Astrocyte (in vitro differentiated cells and primary cell): ENCODE measurements at regions not wholly inside any gene's neighbourhood (a gene's known extent, or its start where the extent isn't known, plus 50 kb on each side); places are given as distances from the start of the nearest gene placed in this dataset.

Experiments
- DNase-seq: peaks from one replicate; pipeline ENCODE4 v3.0.0-alpha.2; 2010; ENCODE audit warnings: low read depth
- FAIRE-seq: peaks from 2 replicates; lab custom pipeline; 2011; peaks lifted over from hg19 to GRCh38; lab: Jason Lieb, UNC
- H2AFZ ChIP-seq: 2 replicates; pipeline ENCODE4 v1.6.0; 2012; ENCODE audit warnings: low read depth, low read length, inconsistent platforms
- H3K27ac ChIP-seq: 2 replicates; pipeline ENCODE4 v1.5.1; 2011; ENCODE audit warnings: low read depth, low read length, inconsistent platforms
- H3K27me3 ChIP-seq: 2 replicates; pipeline ENCODE4 v1.6.0; 2011; ENCODE audit warnings: low read length, inconsistent platforms; ENCODE audit not compliant: insufficient read depth
- H3K36me3 ChIP-seq: 2 replicates; pipeline ENCODE4 v1.5.1; 2011; ENCODE audit warnings: low read length, inconsistent platforms; ENCODE audit not compliant: insufficient read depth
- H3K4me1 ChIP-seq: 2 replicates; pipeline ENCODE4 v1.5.1; 2011; ENCODE audit warnings: low read length, inconsistent platforms; ENCODE audit not compliant: insufficient read depth
- H3K4me2 ChIP-seq: 2 replicates; pipeline ENCODE4 v1.6.0; 2012; ENCODE audit warnings: low read length, inconsistent platforms
- H3K4me3 ChIP-seq: 2 replicates; pipeline ENCODE4 v1.5.1; 2011; ENCODE audit warnings: low read depth, mild to moderate bottlenecking, low read length, inconsistent platforms; ENCODE audit not compliant: insufficient read depth
- H3K79me2 ChIP-seq: 2 replicates; pipeline ENCODE4 v1.6.0; 2012; ENCODE audit warnings: mild to moderate bottlenecking, low read length, inconsistent platforms; ENCODE audit not compliant: insufficient read depth
- H3K9ac ChIP-seq: 2 replicates; pipeline ENCODE4 v1.6.0; 2012; ENCODE audit warnings: mild to moderate bottlenecking, low read length, inconsistent platforms
- H3K9me3 ChIP-seq: 2 replicates; pipeline ENCODE4 v1.5.1; 2012; ENCODE audit warnings: low read depth, mild to moderate bottlenecking, low read length, inconsistent platforms; ENCODE audit not compliant: insufficient read depth
- H4K20me1 ChIP-seq: 2 replicates; pipeline ENCODE4 v1.6.0; 2012; ENCODE audit warnings: low read length, inconsistent platforms; ENCODE audit not compliant: insufficient read depth
- H3K27ac Mint-ChIP-seq: one replicate; pipeline ENCODE4 v1.8.0; 2021; ENCODE audit warnings: mild to moderate bottlenecking, mixed read lengths; ENCODE audit not compliant: unreplicated experiment
- H3K27me3 Mint-ChIP-seq: one replicate; pipeline ENCODE4 v1.8.0; 2021; ENCODE audit warnings: low read depth, mixed read lengths; ENCODE audit not compliant: unreplicated experiment
- H3K36me3 Mint-ChIP-seq: one replicate; pipeline ENCODE4 v1.8.0; 2021; ENCODE audit warnings: low read depth, mixed read lengths; ENCODE audit not compliant: unreplicated experiment
- H3K4me1 Mint-ChIP-seq: one replicate; pipeline ENCODE4 v1.8.0; 2021; ENCODE audit warnings: low read depth, mixed read lengths; ENCODE audit not compliant: unreplicated experiment
- H3K4me3 Mint-ChIP-seq: one replicate; pipeline ENCODE4 v1.8.0; 2021; ENCODE audit warnings: mild to moderate bottlenecking, moderate library complexity, mixed read lengths; ENCODE audit not compliant: unreplicated experiment
- H3K9me3 Mint-ChIP-seq: one replicate; pipeline ENCODE4 v1.8.0; 2021; ENCODE audit warnings: mild to moderate bottlenecking, mixed read lengths; ENCODE audit not compliant: unreplicated experiment
- CTCF ChIP-seq: IDR thresholded peaks from 2 replicates; pipeline ENCODE4 v1.5.1; 2011; ENCODE audit warnings: low read depth, mild to moderate bottlenecking, inconsistent platforms, low read length, moderate library complexity; ENCODE audit not compliant: insufficient read depth
- EZH2 ChIP-seq: IDR thresholded peaks from 2 replicates; pipeline ENCODE4 v1.6.1; 2012; ENCODE audit warnings: mild to moderate bottlenecking, low read length, inconsistent platforms; ENCODE audit not compliant: insufficient read depth

DNA sequence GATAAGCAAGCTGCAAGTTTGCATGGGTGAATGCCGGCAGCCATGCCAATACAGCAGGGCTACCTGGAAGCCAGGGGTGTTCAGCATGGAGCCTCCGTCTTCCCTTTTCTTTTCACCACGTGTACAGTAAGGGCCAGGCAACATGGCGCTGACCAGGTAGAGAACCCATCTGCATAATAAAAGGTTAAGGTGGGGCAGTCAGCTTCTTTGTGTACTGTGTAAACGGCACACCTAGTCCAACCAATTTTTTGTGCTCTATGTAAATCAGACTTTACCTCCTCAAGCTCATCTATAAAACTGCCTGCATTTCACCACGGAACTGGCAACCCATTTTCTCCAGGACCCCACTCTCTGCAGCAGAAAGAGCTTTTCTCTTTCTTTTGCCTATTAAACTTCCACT, 286.8 kb upstream of the VCX3A start:
- DNase-seq: no peak
- Mint-ChIP-seq H3K27ac (no peak overlapping the region), H3K4me3 (no peak overlapping the region), H3K27me3 (no peaks in the 10 kb centered on the region), H3K36me3 (no peaks in the 10 kb centered on the region), H3K4me1 (peaks cover 2% of the 10 kb centered on the region), H3K9me3 (no peaks in the 10 kb centered on the region)
- Histone ChIP-seq H3K4me2 (no peak overlapping the region), H3K4me1 (no peaks in the 10 kb centered on the region), H3K4me3 (no peak overlapping the region), H2AFZ (no peak overlapping the region), H4K20me1 (no peaks in the 10 kb centered on the region), H3K9ac (no peak overlapping the region), H3K9me3 (no peaks in the 10 kb centered on the region), H3K79me2 (no peaks in the 10 kb centered on the region), H3K27me3 (no peaks in the 10 kb centered on the region), H3K27ac (no peak overlapping the region), H3K36me3 (no peaks in the 10 kb centered on the region)
- FAIRE-seq: no peak
- TF ChIP-seq EZH2: no peak
- no peak for TF ChIP-seq CTCF

DNA sequence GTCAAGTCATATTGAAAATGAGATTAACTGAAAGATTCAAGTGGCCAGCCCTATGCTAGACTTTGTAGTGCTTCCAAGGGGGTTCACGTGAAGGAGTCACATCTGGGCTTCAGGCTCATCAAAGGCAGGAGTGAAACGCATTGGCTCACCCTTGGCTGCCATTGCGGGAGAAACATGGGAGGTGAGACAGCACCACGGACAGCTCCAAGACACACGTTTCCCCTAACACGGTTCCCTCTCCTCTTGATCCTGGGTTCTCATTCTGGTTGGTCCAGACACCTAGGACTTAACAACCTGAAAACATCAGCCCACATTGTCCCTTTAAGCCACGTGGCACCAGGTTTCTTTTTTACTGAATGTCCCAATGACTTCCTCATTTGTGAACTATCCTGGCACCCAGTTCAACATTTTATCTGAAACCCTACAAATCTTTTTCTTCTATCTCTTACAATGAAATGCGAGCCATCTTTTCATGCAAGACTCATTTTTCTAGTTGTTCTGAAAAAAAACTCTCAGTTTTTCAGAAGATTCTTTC, 279.0 kb upstream of the VCX3A start:
- Histone ChIP-seq H3K4me1 (no peaks in the 10 kb centered on the region), H3K27ac (no peak overlapping the region), H4K20me1 (no peaks in the 10 kb centered on the region), H3K79me2 (no peaks in the 10 kb centered on the region), H3K4me3 (no peak overlapping the region), H3K36me3 (no peaks in the 10 kb centered on the region), H3K4me2 (no peak overlapping the region), H2AFZ (no peak overlapping the region), H3K9me3 (peaks cover 2% of the 10 kb centered on the region), H3K27me3 (no peaks in the 10 kb centered on the region), H3K9ac (no peak overlapping the region)
- no peaks in the 10 kb centered on the region for H3K36me3 Mint-ChIP-seq
- no peak overlapping the region for H3K27ac Mint-ChIP-seq
- peaks cover 2% of the 10 kb centered on the region for H3K4me1 Mint-ChIP-seq
- no peak for FAIRE-seq
- H3K27me3 Mint-ChIP-seq: no peaks in the 10 kb centered on the region
- H3K9me3 Mint-ChIP-seq: no peaks in the 10 kb centered on the region
- H3K4me3 Mint-ChIP-seq: no peak overlapping the region
- DNase-seq: no peak
- TF ChIP-seq EZH2: no peak
- no peak for TF ChIP-seq CTCF

- Histone ChIP-seq H3K36me3 (no peaks in the 10 kb centered on the region), H3K79me2 (no peaks in the 10 kb centered on the region), H3K4me3 (no peak overlapping the region), H2AFZ (no peak overlapping the region), H4K20me1 (no peaks in the 10 kb centered on the region), H3K9ac (no peak overlapping the region), H3K9me3 (peaks cover 2% of the 10 kb centered on the region), H3K27ac (no peak overlapping the region), H3K27me3 (no peaks in the 10 kb centered on the region), H3K4me2 (no peak overlapping the region), H3K4me1 (no peaks in the 10 kb centered on the region)
- no peaks in the 10 kb centered on the region for H3K9me3 Mint-ChIP-seq
- H3K36me3 Mint-ChIP-seq: no peaks in the 10 kb centered on the region
- no peak overlapping the region for H3K4me3 Mint-ChIP-seq
- DNase-seq (no peak), FAIRE-seq (no peak)
- TF ChIP-seq CTCF (no peak), EZH2 (no peak)
- no peak overlapping the region for H3K27ac Mint-ChIP-seq
- peaks cover 2% of the 10 kb centered on the region for H3K4me1 Mint-ChIP-seq
- H3K27me3 Mint-ChIP-seq: no peaks in the 10 kb centered on the region
Measured at GRCh38 chrX:6812087-6812486, 277.2 kb upstream of the VCX3A start.
